ENCODE measurements at regions not wholly inside any gene's neighbourhood (a gene's known extent, or its start where the extent isn't known, plus 50 kb on each side); places are given as distances from the start of the nearest gene placed in this dataset.

DNA sequence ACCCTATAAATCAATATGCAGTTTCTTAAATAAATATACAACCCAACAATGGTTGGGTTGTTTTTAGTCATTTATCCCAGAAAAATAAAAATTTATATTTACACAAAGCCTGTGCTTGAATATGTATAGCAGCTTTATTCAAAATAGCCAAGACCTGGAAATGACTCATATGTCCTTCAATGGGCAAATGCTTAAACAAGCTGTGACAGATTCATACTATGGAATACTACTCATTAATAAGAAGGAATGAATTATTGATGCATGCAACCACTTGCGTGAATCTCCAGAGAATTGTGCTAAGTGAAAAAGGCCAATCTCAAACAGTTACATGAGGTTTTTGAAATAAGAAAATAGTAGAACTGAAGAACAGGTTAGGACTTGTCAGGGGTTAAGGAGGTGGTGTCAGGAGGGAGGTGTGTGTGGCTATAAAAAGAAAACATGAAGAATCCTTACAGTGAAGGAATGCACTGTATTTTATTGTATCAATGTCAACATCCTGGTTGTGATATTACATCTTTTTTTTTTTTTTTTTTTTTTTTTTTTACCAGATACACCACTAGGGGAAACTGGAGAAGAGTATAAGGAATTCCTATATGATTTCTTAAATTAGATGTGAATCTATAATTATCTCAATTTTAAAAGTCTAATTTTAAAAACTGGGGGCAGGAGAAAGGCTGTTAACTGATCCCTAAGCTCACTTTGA, 82.4 kb upstream of the CD44 start:
- TF ChIP-seq POLR2A (IDR thresholded peaks at IDR 0.05) (no peak), POLR2AphosphoS5 (IDR thresholded peaks at IDR 0.05) (no peak), EP300 (IDR thresholded peaks at IDR 0.05) (no peak)
- TF ChIP-seq, protein P1, sequence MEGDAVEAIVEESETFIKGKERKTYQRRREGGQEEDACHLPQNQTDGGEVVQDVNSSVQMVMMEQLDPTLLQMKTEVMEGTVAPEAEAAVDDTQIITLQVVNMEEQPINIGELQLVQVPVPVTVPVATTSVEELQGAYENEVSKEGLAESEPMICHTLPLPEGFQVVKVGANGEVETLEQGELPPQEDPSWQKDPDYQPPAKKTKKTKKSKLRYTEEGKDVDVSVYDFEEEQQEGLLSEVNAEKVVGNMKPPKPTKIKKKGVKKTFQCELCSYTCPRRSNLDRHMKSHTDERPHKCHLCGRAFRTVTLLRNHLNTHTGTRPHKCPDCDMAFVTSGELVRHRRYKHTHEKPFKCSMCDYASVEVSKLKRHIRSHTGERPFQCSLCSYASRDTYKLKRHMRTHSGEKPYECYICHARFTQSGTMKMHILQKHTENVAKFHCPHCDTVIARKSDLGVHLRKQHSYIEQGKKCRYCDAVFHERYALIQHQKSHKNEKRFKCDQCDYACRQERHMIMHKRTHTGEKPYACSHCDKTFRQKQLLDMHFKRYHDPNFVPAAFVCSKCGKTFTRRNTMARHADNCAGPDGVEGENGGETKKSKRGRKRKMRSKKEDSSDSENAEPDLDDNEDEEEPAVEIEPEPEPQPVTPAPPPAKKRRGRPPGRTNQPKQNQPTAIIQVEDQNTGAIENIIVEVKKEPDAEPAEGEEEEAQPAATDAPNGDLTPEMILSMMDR (IDR thresholded peaks at IDR 0.05), result no peak

Measured in upper lobe of left lung (tissue), 4 donors.